GM12872 (cell line): ENCODE measurements at regions not wholly inside any gene's neighbourhood (a gene's known extent, or its start where the extent isn't known, plus 50 kb on each side); places are given as distances from the start of the nearest gene placed in this dataset.

Experiments
- CTCF ChIP-seq: IDR thresholded peaks from 3 replicates; pipeline ENCODE4 v1.5.1; 2011; ENCODE audit warnings: low read depth, mild to moderate bottlenecking, low read length, moderate library complexity; ENCODE audit not compliant: insufficient read depth

- TF ChIP-seq CTCF: no peak
These were observed 154.6 kb upstream of the MGAT5 start for GRCh38 chr2:134099273-134099672.

GRCh38 chr2:134103196-134103595 is 150.7 kb upstream of the MGAT5 start:
- TF ChIP-seq CTCF: no peak

GRCh38 chr2:134104754-134105153 is 149.1 kb upstream of the MGAT5 start:
- TF ChIP-seq CTCF: no peak

- no peak for TF ChIP-seq CTCF
These were observed 146.5 kb upstream of the MGAT5 start for GRCh38 chr2:134107402-134107801.

- no peak for TF ChIP-seq CTCF
These were observed 145.8 kb upstream of the MGAT5 start for GRCh38 chr2:134108113-134108512.

GRCh38 chr2:134109246-134109645 is 144.6 kb upstream of the MGAT5 start:
- no peak for TF ChIP-seq CTCF

- no peak for TF ChIP-seq CTCF
These were observed 144.1 kb upstream of the MGAT5 start for GRCh38 chr2:134109725-134110124.

GRCh38 chr2:134110532-134110931 is 143.3 kb upstream of the MGAT5 start:
- TF ChIP-seq CTCF: no peak
